ENCODE measurements at regions not wholly inside any gene's neighbourhood (a gene's known extent, or its start where the extent isn't known, plus 50 kb on each side); places are given as distances from the start of the nearest gene placed in this dataset.
"Not testable (repeated sequence)": the region's sequence is repeated elsewhere in the genome, so short reads cannot be mapped to it uniquely, and the experiment has no call there.

GRCh38 chr2:215889240-215889969, 123.9 kb downstream of the MREG start:
- intact Hi-C loops (cut with micrococcal nuclease); DNase-seq (ENCODE audit: low spot score); H3K36me3 Mint-ChIP-seq (ENCODE audit: low read depth); H3K27ac Mint-ChIP-seq; H3K9me3 Mint-ChIP-seq; H3K4me1 Mint-ChIP-seq (ENCODE audit: low read depth); H3K4me3 Mint-ChIP-seq; H3K27me3 Mint-ChIP-seq (ENCODE audit: insufficient read depth): not testable (repeated sequence)

- Mint-ChIP-seq H3K9me3 (no peaks in the 10 kb centered on the region), H3K27me3 (ENCODE audit: insufficient read depth) (peaks cover 2% of the 10 kb centered on the region)
- intact Hi-C loops (cut with micrococcal nuclease) = no loop called here
Measured at GRCh38 chr2:215888680-215889079, 124.7 kb downstream of the MREG start.

GRCh38 chr2:215887303-215887702, 126.0 kb downstream of the MREG start:
- H3K36me3 Mint-ChIP-seq (ENCODE audit: low read depth) = no peaks in the 10 kb centered on the region
- no peaks in the 10 kb centered on the region for H3K9me3 Mint-ChIP-seq
- no peak for DNase-seq (ENCODE audit: low spot score)

More at GRCh38 chr2:215888680-215889079, 124.7 kb downstream of the MREG start:
- no peak for DNase-seq (ENCODE audit: low spot score)
- Mint-ChIP-seq H3K4me1 (ENCODE audit: low read depth) (no peaks in the 10 kb centered on the region), H3K4me3 (no peak overlapping the region), H3K36me3 (ENCODE audit: low read depth) (no peaks in the 10 kb centered on the region), H3K27ac (no peak overlapping the region)

GRCh38 chr2:215886022-215886421, 127.3 kb downstream of the MREG start:
- no peak overlapping the region for H3K27ac Mint-ChIP-seq
- H3K9me3 Mint-ChIP-seq = no peaks in the 10 kb centered on the region
- H3K36me3 Mint-ChIP-seq (ENCODE audit: low read depth) = no peaks in the 10 kb centered on the region
- H3K4me1 Mint-ChIP-seq (ENCODE audit: low read depth) = no peaks in the 10 kb centered on the region
- H3K27me3 Mint-ChIP-seq (ENCODE audit: insufficient read depth) = peaks cover 2% of the 10 kb centered on the region
- intact Hi-C loops (cut with micrococcal nuclease) = no loop called here
- H3K4me3 Mint-ChIP-seq = no peak overlapping the region
- DNase-seq (ENCODE audit: low spot score) = no peak

More at GRCh38 chr2:215887303-215887702, 126.0 kb downstream of the MREG start:
- Mint-ChIP-seq H3K27me3 (ENCODE audit: insufficient read depth) (peaks cover 2% of the 10 kb centered on the region), H3K27ac (no peak overlapping the region), H3K4me1 (ENCODE audit: low read depth) (no peaks in the 10 kb centered on the region), H3K4me3 (no peak overlapping the region)
- intact Hi-C loops (cut with micrococcal nuclease) = no loop called here

GRCh38 chr2:215885536-215885935, 127.8 kb downstream of the MREG start:
- intact Hi-C loops (cut with micrococcal nuclease) = no loop called here
- peaks cover 2% of the 10 kb centered on the region for H3K27me3 Mint-ChIP-seq (ENCODE audit: insufficient read depth)
- H3K36me3 Mint-ChIP-seq (ENCODE audit: low read depth) = no peaks in the 10 kb centered on the region
- no peak for DNase-seq (ENCODE audit: low spot score)
- H3K4me1 Mint-ChIP-seq (ENCODE audit: low read depth) = no peaks in the 10 kb centered on the region
- no peak overlapping the region for H3K4me3 Mint-ChIP-seq
- H3K9me3 Mint-ChIP-seq = no peaks in the 10 kb centered on the region
- no peak overlapping the region for H3K27ac Mint-ChIP-seq

- Mint-ChIP-seq H3K9me3 (no peaks in the 10 kb centered on the region), H3K4me1 (ENCODE audit: low read depth) (no peaks in the 10 kb centered on the region), H3K36me3 (ENCODE audit: low read depth) (no peaks in the 10 kb centered on the region), H3K27me3 (ENCODE audit: insufficient read depth) (peaks cover 2% of the 10 kb centered on the region), H3K4me3 (no peak overlapping the region), H3K27ac (no peak overlapping the region)
- intact Hi-C loops (cut with micrococcal nuclease) = no loop called here
- DNase-seq (ENCODE audit: low spot score) = no peak
Measured at GRCh38 chr2:215884451-215885087, 128.8 kb downstream of the MREG start.

GRCh38 chr2:215883799-215884198, 129.6 kb downstream of the MREG start:
- peaks cover 2% of the 10 kb centered on the region for H3K27me3 Mint-ChIP-seq (ENCODE audit: insufficient read depth)
- H3K9me3 Mint-ChIP-seq = no peaks in the 10 kb centered on the region
- DNase-seq (ENCODE audit: low spot score) = no peak
- intact Hi-C loops (cut with micrococcal nuclease) = no loop called here
- H3K4me1 Mint-ChIP-seq (ENCODE audit: low read depth) = no peaks in the 10 kb centered on the region
- no peaks in the 10 kb centered on the region for H3K36me3 Mint-ChIP-seq (ENCODE audit: low read depth)
- no peak overlapping the region for H3K27ac Mint-ChIP-seq
- no peak overlapping the region for H3K4me3 Mint-ChIP-seq

GRCh38 chr2:215882689-215883088, 130.7 kb downstream of the MREG start:
- H3K27ac Mint-ChIP-seq = no peak overlapping the region
- no peaks in the 10 kb centered on the region for H3K9me3 Mint-ChIP-seq
- no peaks in the 10 kb centered on the region for H3K4me1 Mint-ChIP-seq (ENCODE audit: low read depth)
- DNase-seq (ENCODE audit: low spot score) = no peak
- H3K27me3 Mint-ChIP-seq (ENCODE audit: insufficient read depth) = peaks cover 2% of the 10 kb centered on the region
- intact Hi-C loops (cut with micrococcal nuclease) = no loop called here
- H3K36me3 Mint-ChIP-seq (ENCODE audit: low read depth) = no peaks in the 10 kb centered on the region
- no peak overlapping the region for H3K4me3 Mint-ChIP-seq

- Mint-ChIP-seq H3K4me1 (ENCODE audit: low read depth) (no peaks in the 10 kb centered on the region), H3K9me3 (no peaks in the 10 kb centered on the region), H3K4me3 (no peak overlapping the region), H3K27ac (no peak overlapping the region), H3K27me3 (ENCODE audit: insufficient read depth) (peaks cover 2% of the 10 kb centered on the region), H3K36me3 (ENCODE audit: low read depth) (no peaks in the 10 kb centered on the region)
- no peak for DNase-seq (ENCODE audit: low spot score)
- intact Hi-C loops (cut with micrococcal nuclease) = no loop called here
Measured at GRCh38 chr2:215881582-215881981, 131.8 kb downstream of the MREG start.

- no peaks in the 10 kb centered on the region for H3K9me3 Mint-ChIP-seq
- no peak for DNase-seq (ENCODE audit: low spot score)
- intact Hi-C loops (cut with micrococcal nuclease) = no loop called here
- no peak overlapping the region for H3K27ac Mint-ChIP-seq
- H3K36me3 Mint-ChIP-seq (ENCODE audit: low read depth) = no peaks in the 10 kb centered on the region
- peaks cover 4% of the 10 kb centered on the region for H3K27me3 Mint-ChIP-seq (ENCODE audit: insufficient read depth)
- H3K4me3 Mint-ChIP-seq = no peak overlapping the region
- H3K4me1 Mint-ChIP-seq (ENCODE audit: low read depth) = no peaks in the 10 kb centered on the region
Measured at GRCh38 chr2:215880970-215881369, 132.4 kb downstream of the MREG start.

GRCh38 chr2:215879977-215880940, 133.1 kb downstream of the MREG start:
- Mint-ChIP-seq H3K27me3 (ENCODE audit: insufficient read depth) (peaks cover 8% of the 10 kb centered on the region), H3K36me3 (ENCODE audit: low read depth) (no peaks in the 10 kb centered on the region)
- intact Hi-C loops (cut with micrococcal nuclease) = no loop called here

GRCh38 chr2:215879331-215879730, 134.0 kb downstream of the MREG start:
- Mint-ChIP-seq H3K27me3 (ENCODE audit: insufficient read depth) (peaks cover 6% of the 10 kb centered on the region), H3K27ac (no peak overlapping the region), H3K9me3 (no peaks in the 10 kb centered on the region), H3K36me3 (ENCODE audit: low read depth) (no peaks in the 10 kb centered on the region), H3K4me3 (no peak overlapping the region), H3K4me1 (ENCODE audit: low read depth) (no peaks in the 10 kb centered on the region)
- no peak for DNase-seq (ENCODE audit: low spot score)
- intact Hi-C loops (cut with micrococcal nuclease) = no loop called here

More at GRCh38 chr2:215879977-215880940, 133.1 kb downstream of the MREG start:
- no peak for DNase-seq (ENCODE audit: low spot score)
- H3K9me3 Mint-ChIP-seq = no peaks in the 10 kb centered on the region
- H3K4me3 Mint-ChIP-seq = no peak overlapping the region
- H3K27ac Mint-ChIP-seq = no peak overlapping the region
- H3K4me1 Mint-ChIP-seq (ENCODE audit: low read depth) = no peaks in the 10 kb centered on the region

Measured in activated T-helper 1 cell treated with anti-CD3 and anti-CD28 coated beads, Interleukin-12 subunit alpha, Interleukin-12 subunit beta, Interleukin-2, Interleukin-4 antibody, amounts not matched to agents 30 ng/mL and 10 ng/mL and 1 ng/mL, durations not matched to agents 14 hours and 24 hours and 36 hours (primary cell).